Heart right ventricle (tissue), 16 donors: ENCODE measurements at regions not wholly inside any gene's neighbourhood (a gene's known extent, or its start where the extent isn't known, plus 50 kb on each side); places are given as distances from the start of the nearest gene placed in this dataset.

Source experiments
- ATAC-seq, 8 donors: fragments of 200-7000 bp; cut with Tn5 transposase; one replicate each; pipeline ENCODE4 v1.9.1; 2020; ENCODE audit warnings: mild to moderate bottlenecking in 8 of 8, moderate library complexity in 8 of 8, moderate number of reproducible peaks in 1 of 8
- DNase-seq, 2 donors: peaks; one replicate each; pipeline ENCODE4 v3.0.0-alpha.2; 2020
- H3K27ac ChIP-seq, 10 donors: fragments of 200-600 bp; sonication (generic) in 2 of 10; one replicate each; pipeline versions ENCODE4 v1.5.0 to v1.8.0; 2020 to 2022; ENCODE audit warnings: mild to moderate bottlenecking in 3 of 10
- H3K27me3 ChIP-seq, 7 donors: fragments of 200-600 bp; one replicate each; pipeline ENCODE4 v1.8.0; 2021 to 2022; ENCODE audit warnings: mild to moderate bottlenecking in 2 of 7
- H3K36me3 ChIP-seq, 9 donors: fragments of 200-600 bp; sonication (generic) in 1 of 9; one replicate each; pipeline versions ENCODE4 v1.5.0 to v1.8.0; 2020 to 2022; ENCODE audit warnings: mild to moderate bottlenecking in 2 of 9
- H3K4me1 ChIP-seq, 9 donors: fragments of 200-600 bp; sonication (generic) in 1 of 9; one replicate each; pipeline versions ENCODE4 v1.5.0 to v1.8.0; 2020 to 2022; ENCODE audit warnings: mild to moderate bottlenecking in 4 of 9
- H3K4me3 ChIP-seq, 10 donors: fragments of 200-600 bp; sonication (generic) in 2 of 10; one replicate each; pipeline versions ENCODE4 v1.5.0 to v1.8.0; 2020 to 2022; ENCODE audit warnings: mild to moderate bottlenecking in 7 of 10, moderate library complexity in 2 of 10
- H3K9me3 ChIP-seq, 11 donors: fragments of 200-600 bp in 10 of 11; sonication (generic) in 2 of 11; one replicate each; pipeline versions ENCODE4 v1.5.0 to v1.8.0; 2013 to 2022; ENCODE audit warnings: mild to moderate bottlenecking in 2 of 11, control low read depth in 1 of 11, moderate library complexity in 1 of 11
- CTCF ChIP-seq, 9 donors: fragments of 200-600 bp; sonication (generic) in 2 of 9; IDR thresholded peaks; one replicate each; pipeline versions ENCODE4 v1.5.0 to v1.8.0; 2021 to 2022; ENCODE audit warnings: antibody characterized with exemption in 9 of 9, mild to moderate bottlenecking in 5 of 9, moderate library complexity in 1 of 9
- WGBS, 2 donors: extraction: QIAGEN DNeasy Blood & Tissue Kit; methylation state at CpG; one replicate each; pipeline ENCODE4 v1.1.7; 2013; ENCODE audit warnings: inconsistent platforms in 1 of 2; 5-methylcytosine and 5-hydroxymethylcytosine counted together
- intact Hi-C, 10 donors: fragments of 100-400 bp; cut with DNase I; formaldehyde crosslinking; loops; one replicate each; pipeline versions ENCODE4 v1.11.1 to v1.14.2; 2022
- donor health status: Arrhythmogenic right ventricular cardiomyopathy.
- donor health status: ischemic (EF 13 %, LVEDD 7.1; RV severe dilation, severe dysfunction).
- donor health status: healthy with polysubstance abuse.
- donor health status: DM: no; HTN: yes; CAD: no.
- donor health status: DM: no; HTN: no; CAD: no.
- donor health status: ischemic (EF 25% LVEDD 6.9; RV normal size, moderate dysfunction).
- donor health status: ischemic (EF 25% LVEDD 5.7; RV mildly dilated, moderate dysfunction).
- donor health status: healthy.
- donor health status: DM: yes; HTN: yes; CAD: no.
- donor health status: Ischemic cardiomyopathy.
- donor health status: ischemic (EF 35%, LVEDD 5.7; RV mildly dilated, moderate dysfunction).
- donor health status: nonischemic (EF 11% LVEDD 7.7; RV severe dilation, severe dysfunction).
- donor health status: DM: yes; HTN: yes; CAD: no.
- donor health status: PGD.
- donor health status: ischemic (EF 29% LVEDD 5.4; RV normal size, mild dysfunction).
- donor health status: nonischemic (EF 23%, LVEDD 6.1; RV moderate dilation, normal function).

- Histone ChIP-seq H3K36me3 (no peaks in the 10 kb centered on the region), H3K27ac (no peak overlapping the region), H3K27me3 (peaks cover 0 to 20% (median 0%) of the 10 kb centered on the region in 7 donors), H3K4me1 (no peaks in the 10 kb centered on the region), H3K9me3 (no peaks in the 10 kb centered on the region), H3K4me3 (no peak overlapping the region)
- ATAC-seq, result no peak
- WGBS, 2 donors, result 61 to 64% methylated on average over 9 of the region's 9 CpGs
- TF ChIP-seq CTCF (IDR thresholded peaks at IDR 0.05), result peak in 1 of 9 donors; percentile 23
- no peak for DNase-seq
- intact Hi-C loops, result no loop called here
Measured at GRCh38 chr22:22702237-22703202, 58.1 kb downstream of the GGTLC2 start.

GRCh38 chr22:22703203-22703570 lies 58.8 kb downstream of the GGTLC2 start:
- H3K9me3 ChIP-seq, result no peaks in the 10 kb centered on the region
- ATAC-seq (no peak), DNase-seq (no peak)
- intact Hi-C loops, result no loop called here
- no peaks in the 10 kb centered on the region for H3K4me1 ChIP-seq
- peaks cover 0 to 20% (median 0%) of the 10 kb centered on the region in 7 donors for H3K27me3 ChIP-seq
- no peaks in the 10 kb centered on the region for H3K36me3 ChIP-seq
- H3K4me3 ChIP-seq, result no peak overlapping the region
- no peak overlapping the region for H3K27ac ChIP-seq
- WGBS, 2 donors, result 79 to 84% methylated on average over 4 of the region's 4 CpGs
- no peak for TF ChIP-seq CTCF (IDR thresholded peaks at IDR 0.05)

- Histone ChIP-seq H3K4me3 (no peak overlapping the region), H3K27ac (no peak overlapping the region), H3K36me3 (no peaks in the 10 kb centered on the region), H3K4me1 (no peaks in the 10 kb centered on the region), H3K27me3 (peaks cover 0 to 20% (median 0%) of the 10 kb centered on the region in 7 donors), H3K9me3 (no peaks in the 10 kb centered on the region)
- 83 to 91% methylated on average over 5 of the region's 5 CpGs for WGBS, 2 donors
- no peak for DNase-seq
- no peak for ATAC-seq
- intact Hi-C loops, result no loop called here
- no peak for TF ChIP-seq CTCF (IDR thresholded peaks at IDR 0.05)
Measured at GRCh38 chr22:22703715-22704114, 59.3 kb downstream of the GGTLC2 start.

- no peak for TF ChIP-seq CTCF (IDR thresholded peaks at IDR 0.05)
- intact Hi-C loops, result no loop called here
- no peak for ATAC-seq
- DNase-seq, result no peak
- Histone ChIP-seq H3K36me3 (no peaks in the 10 kb centered on the region), H3K9me3 (no peaks in the 10 kb centered on the region), H3K27ac (no peak overlapping the region), H3K4me1 (no peaks in the 10 kb centered on the region), H3K4me3 (no peak overlapping the region), H3K27me3 (peaks cover 0 to 20% (median 0%) of the 10 kb centered on the region in 7 donors)
- 75 to 86% methylated on average over 9 of the region's 9 CpGs for WGBS, 2 donors
Measured at GRCh38 chr22:22704156-22704946, 59.9 kb downstream of the GGTLC2 start.
